Breast epithelium (tissue), 4 donors: ENCODE measurements at regions not wholly inside any gene's neighbourhood (a gene's known extent, or its start where the extent isn't known, plus 50 kb on each side); places are given as distances from the start of the nearest gene placed in this dataset.
"Not testable (repeated sequence)": the region's sequence is repeated elsewhere in the genome, so short reads cannot be mapped to it uniquely, and the experiment has no call there.

ENCODE experiments used
- DNase-seq, 2 donors: peaks; one replicate each; pipeline ENCODE4 v3.0.0-alpha.2; 2019; ENCODE audit warnings: low spot score in 2 of 2
- H3K27ac ChIP-seq, 2 donors: fragments of 200-600 bp; sonication (generic) in 1 of 2; one replicate each; pipeline ENCODE4 v1.5.1; 2016 to 2019; ENCODE audit warnings: mild to moderate bottlenecking in 1 of 2
- H3K27me3 ChIP-seq, 2 donors: fragments of 200-600 bp; sonication (generic) in 1 of 2; one replicate each; pipeline versions ENCODE4 v1.5.1 to v1.6.0; 2017 to 2019; ENCODE audit warnings: control low read depth in 1 of 2, mild to moderate bottlenecking in 1 of 2
- H3K36me3 ChIP-seq: fragments of 200-600 bp; one replicate; pipeline ENCODE4 v1.5.1; 2019
- H3K4me1 ChIP-seq, 2 donors: fragments of 200-600 bp; sonication (generic); one replicate each; pipeline ENCODE4 v1.5.1; 2016 to 2019; ENCODE audit warnings: control low read depth in 1 of 2
- H3K4me3 ChIP-seq, 3 donors: fragments of 200-600 bp; sonication (generic); 1 replicate in 2 of 3; 2 replicates in 1 of 3; pipeline ENCODE4 v1.5.1; 2016 to 2019; ENCODE audit warnings: mild to moderate bottlenecking in 3 of 3, moderate library complexity in 2 of 3
- H3K9me3 ChIP-seq, 2 donors: fragments of 200-600 bp; sonication (generic) in 1 of 2; one replicate each; pipeline ENCODE4 v1.5.1; 2016 to 2019; ENCODE audit warnings: control low read depth in 1 of 2
- CTCF ChIP-seq, 3 donors: fragments of 450-650 bp; IDR thresholded peaks; one replicate each; pipeline ENCODE4 v1.5.1; 2016 to 2017; ENCODE audit warnings: antibody characterized with exemption in 3 of 3, mild to moderate bottlenecking in 3 of 3, moderate library complexity in 3 of 3
- POLR2A ChIP-seq: fragments of 450-650 bp; IDR thresholded peaks from one replicate; pipeline ENCODE4 v1.6.1; 2016; ENCODE audit warnings: antibody characterized with exemption, mild to moderate bottlenecking, moderate library complexity
- POLR2AphosphoS5 ChIP-seq, 3 donors: sonication (generic); formaldehyde crosslinking; IDR thresholded peaks; one replicate each; pipeline ENCODE4 v1.6.1; 2017; ENCODE audit warnings: antibody characterized with exemption in 3 of 3
- intact Hi-C: fragments of 100-400 bp; cut with DNase I; formaldehyde crosslinking; loops from one replicate; pipeline ENCODE4 v1.15.1; 2023; ENCODE audit warnings: low total_unique reads

GRCh38 chr5:21274361-21274760 lies 1286.4 kb upstream of the CDH18 start:
- intact Hi-C loops, DNase-seq, H3K27ac ChIP-seq, H3K36me3 ChIP-seq, H3K4me3 ChIP-seq, H3K9me3 ChIP-seq, H3K4me1 ChIP-seq, H3K27me3 ChIP-seq: not testable (repeated sequence)

- no peak for TF ChIP-seq POLR2AphosphoS5 (IDR thresholded peaks at IDR 0.05)
- no peak for TF ChIP-seq POLR2A
- no peak for TF ChIP-seq CTCF (IDR thresholded peaks at IDR 0.05)
- Histone ChIP-seq H3K27ac (no peak overlapping the region), H3K9me3 (peaks cover 0 to 10% of the 10 kb centered on the region in 2 donors), H3K4me3 (no peak overlapping the region), H3K27me3 (no peaks in the 10 kb centered on the region), H3K4me1 (no peaks in the 10 kb centered on the region), H3K36me3 (no peaks in the 10 kb centered on the region)
- intact Hi-C loops = no loop called here
- no peak for DNase-seq
Measured at GRCh38 chr5:21263361-21263760, 1275.4 kb upstream of the CDH18 start.

- Histone ChIP-seq H3K4me1 (no peaks in the 10 kb centered on the region), H3K36me3 (no peaks in the 10 kb centered on the region), H3K27me3 (no peaks in the 10 kb centered on the region), H3K4me3 (no peak overlapping the region), H3K9me3 (peaks cover 0 to 5% of the 10 kb centered on the region in 2 donors), H3K27ac (no peak overlapping the region)
- DNase-seq = no peak
- no peak for TF ChIP-seq CTCF (IDR thresholded peaks at IDR 0.05)
- no peak for TF ChIP-seq POLR2A
- TF ChIP-seq POLR2AphosphoS5 (IDR thresholded peaks at IDR 0.05) = no peak
- intact Hi-C loops = no loop called here
Measured at GRCh38 chr5:21254161-21254560, 1266.2 kb upstream of the CDH18 start.

- TF ChIP-seq POLR2A = no peak
- TF ChIP-seq POLR2AphosphoS5 (IDR thresholded peaks at IDR 0.05) = no peak
- TF ChIP-seq CTCF (IDR thresholded peaks at IDR 0.05) = no peak
- H3K27ac ChIP-seq = no peak overlapping the region
- no peaks in the 10 kb centered on the region for H3K27me3 ChIP-seq
- no peak overlapping the region for H3K4me3 ChIP-seq
- no peaks in the 10 kb centered on the region for H3K4me1 ChIP-seq
- no peaks in the 10 kb centered on the region for H3K36me3 ChIP-seq
- no peaks in the 10 kb centered on the region for H3K9me3 ChIP-seq
- intact Hi-C loops = no loop called here
- no peak for DNase-seq
Measured at GRCh38 chr5:21244982-21245381, 1257.0 kb upstream of the CDH18 start.

- Histone ChIP-seq H3K27ac (no peak overlapping the region), H3K27me3 (no peaks in the 10 kb centered on the region), H3K4me3 (no peak overlapping the region), H3K36me3 (no peaks in the 10 kb centered on the region), H3K9me3 (no peaks in the 10 kb centered on the region), H3K4me1 (no peaks in the 10 kb centered on the region)
- DNase-seq = no peak
- intact Hi-C loops = no loop called here
- TF ChIP-seq POLR2A = no peak
- no peak for TF ChIP-seq POLR2AphosphoS5 (IDR thresholded peaks at IDR 0.05)
- no peak for TF ChIP-seq CTCF (IDR thresholded peaks at IDR 0.05)
Measured at GRCh38 chr5:21238786-21239185, 1250.8 kb upstream of the CDH18 start.

- no peaks in the 10 kb centered on the region for H3K9me3 ChIP-seq
- H3K27me3 ChIP-seq = no peaks in the 10 kb centered on the region
- H3K4me3 ChIP-seq = no peak overlapping the region
- no peaks in the 10 kb centered on the region for H3K36me3 ChIP-seq
- no peak overlapping the region for H3K27ac ChIP-seq
- no peak for DNase-seq
- intact Hi-C loops = no loop called here
- TF ChIP-seq POLR2AphosphoS5 (IDR thresholded peaks at IDR 0.05) (no peak), CTCF (IDR thresholded peaks at IDR 0.05) (no peak), POLR2A (no peak)
- no peaks in the 10 kb centered on the region for H3K4me1 ChIP-seq
Measured at GRCh38 chr5:21237461-21237860, 1249.5 kb upstream of the CDH18 start.
